DOHH2 (cell line): ENCODE measurements at regions not wholly inside any gene's neighbourhood (a gene's known extent, or its start where the extent isn't known, plus 50 kb on each side); places are given as distances from the start of the nearest gene placed in this dataset.

ENCODE experiments used
- H3F3A ChIP-seq: fragments of 200-600 bp; sonication (generic), shearing (Covaris generic); 2 replicates; pipeline ENCODE4 v1.6.0; 2016; ENCODE audit warnings: antibody characterized with exemption, mild to moderate bottlenecking; ENCODE audit not compliant: control insufficient read depth, insufficient read depth
- H3K27ac ChIP-seq: fragments of 200-600 bp; sonication (generic); 2 replicates; pipeline ENCODE4 v1.5.1; 2014; ENCODE audit warnings: low read depth, mild to moderate bottlenecking, low read length, moderate library complexity
- H3K27me3 ChIP-seq: fragments of 200-600 bp; sonication (generic); 2 replicates; pipeline ENCODE4 v1.6.1; 2014; ENCODE audit warnings: mild to moderate bottlenecking, low read length, mixed read lengths; ENCODE audit not compliant: control insufficient read depth
- H3K36me3 ChIP-seq: fragments of 200-600 bp; sonication (generic); 2 replicates; pipeline ENCODE4 v1.6.1; 2014; ENCODE audit warnings: mild to moderate bottlenecking, low read length, moderate library complexity, mixed read lengths; ENCODE audit not compliant: control insufficient read depth
- H3K4me1 ChIP-seq: fragments of 200-600 bp; sonication (generic); 2 replicates; pipeline ENCODE4 v1.6.1; 2014; ENCODE audit warnings: mild to moderate bottlenecking, low read length, mixed read lengths; ENCODE audit not compliant: control insufficient read depth
- H3K4me2 ChIP-seq: fragments of 200-600 bp; sonication (generic); 2 replicates; pipeline ENCODE4 v1.6.0; 2014; ENCODE audit warnings: mild to moderate bottlenecking, low read length, moderate library complexity
- H3K4me3 ChIP-seq: fragments of 200-600 bp; sonication (generic); 2 replicates; pipeline ENCODE4 v1.5.1; 2014; ENCODE audit warnings: mild to moderate bottlenecking, low read length, mixed read lengths
- H3K79me2 ChIP-seq: fragments of 200-600 bp; sonication (generic); 2 replicates; pipeline ENCODE4 v1.6.1; 2014; ENCODE audit warnings: mild to moderate bottlenecking, low read length, mixed read lengths; ENCODE audit not compliant: control insufficient read depth
- H3K9me2 ChIP-seq: fragments of 200-600 bp; sonication (generic); replicated peaks from 2 replicates; pipeline ENCODE4 v1.6.1; 2014; ENCODE audit warnings: mild to moderate bottlenecking, low read length, mixed read lengths; ENCODE audit not compliant: control insufficient read depth
- H3K9me3 ChIP-seq: fragments of 200-600 bp; sonication (generic); 2 replicates; pipeline ENCODE4 v1.6.1; 2014; ENCODE audit warnings: antibody characterized with exemption, low read length, mixed read lengths; ENCODE audit not compliant: control insufficient read depth, insufficient read depth
- H4K20me1 ChIP-seq: fragments of 200-600 bp; sonication (generic); 2 replicates; pipeline ENCODE4 v1.6.0; 2014; ENCODE audit warnings: low read depth, mild to moderate bottlenecking, antibody characterized with exemption, low read length, moderate library complexity; ENCODE audit not compliant: control insufficient read depth, insufficient read depth
- EZH2phosphoT487 ChIP-seq: fragments of 200-600 bp; sonication (generic); IDR thresholded peaks from 2 replicates; pipeline ENCODE4 v1.6.1; 2017; ENCODE audit warnings: borderline replicate concordance, mild to moderate bottlenecking, antibody characterized with exemption, low read length, moderate library complexity, mixed read lengths
- TF ChIP-seq, protein P1 (sequence below): fragments of 200-600 bp; sonication (generic); IDR thresholded peaks from one replicate; pipeline ENCODE4 v1.5.1; 2014; ENCODE audit warnings: antibody characterized with exemption, mild to moderate bottlenecking, low read depth, low read length; ENCODE audit not compliant: poor library complexity, severe bottlenecking

DNA sequence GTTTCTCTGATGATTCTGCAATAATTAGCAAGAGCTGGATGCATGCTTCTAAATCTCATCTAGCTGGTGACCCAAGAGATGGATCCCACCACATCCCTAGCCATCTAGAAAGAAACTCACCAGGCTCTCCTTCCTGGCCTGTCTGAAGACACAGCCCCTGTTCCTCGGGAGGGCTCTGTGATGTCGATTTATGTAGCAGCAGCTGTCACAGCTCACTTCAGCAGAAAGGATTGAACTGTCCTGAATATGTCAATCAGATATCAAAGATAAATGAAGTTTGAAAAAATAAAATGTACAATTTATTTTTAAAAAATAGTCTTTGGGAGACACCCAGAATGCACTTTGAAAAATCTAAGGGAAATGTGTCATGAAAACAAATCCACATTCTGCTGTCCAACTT lies 67.3 kb upstream of the TSHZ2 start:
- Histone ChIP-seq H3K4me3 (no peak overlapping the region), H3K79me2 (no peaks in the 10 kb centered on the region), H3K9me2 (no peaks in the 10 kb centered on the region), H3K36me3 (no peaks in the 10 kb centered on the region), H3K9me3 (no peaks in the 10 kb centered on the region), H3K4me2 (no peak overlapping the region), H3K27ac (no peak overlapping the region), H3K27me3 (no peaks in the 10 kb centered on the region; the same call in 1 of the 2 replicates), H3K4me1 (no peaks in the 10 kb centered on the region), H4K20me1 (no peaks in the 10 kb centered on the region), H3F3A (no peaks in the 10 kb centered on the region)
- TF ChIP-seq EZH2phosphoT487, result no peak
- TF ChIP-seq, protein P1, sequence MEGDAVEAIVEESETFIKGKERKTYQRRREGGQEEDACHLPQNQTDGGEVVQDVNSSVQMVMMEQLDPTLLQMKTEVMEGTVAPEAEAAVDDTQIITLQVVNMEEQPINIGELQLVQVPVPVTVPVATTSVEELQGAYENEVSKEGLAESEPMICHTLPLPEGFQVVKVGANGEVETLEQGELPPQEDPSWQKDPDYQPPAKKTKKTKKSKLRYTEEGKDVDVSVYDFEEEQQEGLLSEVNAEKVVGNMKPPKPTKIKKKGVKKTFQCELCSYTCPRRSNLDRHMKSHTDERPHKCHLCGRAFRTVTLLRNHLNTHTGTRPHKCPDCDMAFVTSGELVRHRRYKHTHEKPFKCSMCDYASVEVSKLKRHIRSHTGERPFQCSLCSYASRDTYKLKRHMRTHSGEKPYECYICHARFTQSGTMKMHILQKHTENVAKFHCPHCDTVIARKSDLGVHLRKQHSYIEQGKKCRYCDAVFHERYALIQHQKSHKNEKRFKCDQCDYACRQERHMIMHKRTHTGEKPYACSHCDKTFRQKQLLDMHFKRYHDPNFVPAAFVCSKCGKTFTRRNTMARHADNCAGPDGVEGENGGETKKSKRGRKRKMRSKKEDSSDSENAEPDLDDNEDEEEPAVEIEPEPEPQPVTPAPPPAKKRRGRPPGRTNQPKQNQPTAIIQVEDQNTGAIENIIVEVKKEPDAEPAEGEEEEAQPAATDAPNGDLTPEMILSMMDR, result no peak

DNA sequence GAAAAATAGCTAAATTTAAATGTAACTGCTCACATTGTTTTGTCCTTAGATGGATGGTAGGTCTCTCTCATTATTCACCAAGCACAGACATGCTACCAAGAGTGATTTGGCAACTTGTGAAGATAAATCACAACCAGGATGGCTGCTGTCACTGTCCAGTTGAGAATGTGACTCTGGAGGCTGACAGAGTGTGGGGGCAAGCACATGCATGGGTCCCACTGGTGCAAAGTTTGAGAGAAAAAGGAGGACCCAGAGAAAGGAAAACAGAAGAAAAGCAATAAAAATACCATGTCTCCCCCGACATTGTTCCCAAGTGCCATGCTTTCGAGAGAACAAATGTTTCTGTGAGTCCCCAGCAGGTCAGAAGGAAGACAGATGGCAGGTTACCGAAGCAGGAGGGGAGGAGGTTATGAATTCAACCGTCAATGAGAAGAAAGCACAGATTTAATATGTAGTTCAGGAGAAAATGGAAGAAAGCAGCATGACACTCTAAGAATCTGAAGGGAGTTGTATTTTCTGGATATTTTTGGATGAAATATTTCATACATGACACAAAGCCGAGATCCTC lies 73.0 kb upstream of the TSHZ2 start:
- no peaks in the 10 kb centered on the region for H3K36me3 ChIP-seq
- peaks cover 4% of the 10 kb centered on the region; the same call in 1 of the 2 replicates for H3K4me1 ChIP-seq
- H3K9me2 ChIP-seq, result no peaks in the 10 kb centered on the region
- no peaks in the 10 kb centered on the region for H3K79me2 ChIP-seq
- no peak overlapping the region for H3K27ac ChIP-seq
- H3F3A ChIP-seq, result no peaks in the 10 kb centered on the region
- H4K20me1 ChIP-seq, result no peaks in the 10 kb centered on the region
- H3K4me3 ChIP-seq, result no peak overlapping the region
- H3K9me3 ChIP-seq, result peaks cover 5% of the 10 kb centered on the region; the same call in 1 of the 2 replicates
- no peak for TF ChIP-seq EZH2phosphoT487
- TF ChIP-seq, protein P1, result no peak
- H3K27me3 ChIP-seq, result no peaks in the 10 kb centered on the region
- H3K4me2 ChIP-seq, result no peak overlapping the region

DNA sequence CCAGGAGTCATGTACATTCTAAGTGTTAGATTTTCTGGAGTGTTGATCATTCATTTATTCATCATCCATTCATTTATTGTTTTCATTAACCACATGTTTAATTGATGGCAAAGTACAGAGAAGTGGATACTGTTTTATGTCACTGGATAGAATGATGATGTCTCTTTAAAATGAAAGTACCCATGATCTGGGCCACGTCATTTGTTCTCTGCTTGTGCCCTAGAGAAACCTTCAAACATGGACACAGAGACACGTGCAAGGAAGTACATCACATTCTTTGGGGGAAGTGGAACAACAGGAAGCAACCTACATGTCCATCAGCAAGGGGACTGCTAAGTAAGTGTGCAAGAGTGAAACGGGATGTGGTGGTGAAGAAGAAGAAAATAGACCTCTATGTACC lies 75.8 kb upstream of the TSHZ2 start:
- peak overlapping the region; percentile 22; the same call in 1 of the 2 replicates for H3K4me2 ChIP-seq
- H3K9me3 ChIP-seq, result peaks cover 5% of the 10 kb centered on the region; the same call in 1 of the 2 replicates

More for the DNA sequence above, 75.8 kb upstream of the TSHZ2 start:
- Histone ChIP-seq H3K9me2 (no peaks in the 10 kb centered on the region), H3K4me1 (peaks cover 4% of the 10 kb centered on the region; the same call in 1 of the 2 replicates), H3K4me3 (no peak overlapping the region), H3K27me3 (no peaks in the 10 kb centered on the region), H3K27ac (no peak overlapping the region), H3F3A (no peaks in the 10 kb centered on the region), H3K79me2 (no peaks in the 10 kb centered on the region), H3K36me3 (no peaks in the 10 kb centered on the region), H4K20me1 (no peaks in the 10 kb centered on the region)
- TF ChIP-seq EZH2phosphoT487, result no peak
- TF ChIP-seq, protein P1, result no peak
